RWPE1 (cell line): ENCODE measurements at regions not wholly inside any gene's neighbourhood (a gene's known extent, or its start where the extent isn't known, plus 50 kb on each side); places are given as distances from the start of the nearest gene placed in this dataset.
"Not testable (repeated sequence)": the region's sequence is repeated elsewhere in the genome, so short reads cannot be mapped to it uniquely, and the experiment has no call there.

Source experiments
- CTCF ChIA-PET: fragments of 350-600 bp; sonication (Branson Sonifier 250); formaldehyde crosslinking; extraction: SDS; loops from one replicate; lab custom pipeline; 2021; lab: Yijun Ruan, JAX
- POLR2A ChIA-PET: fragments of 400-600 bp; formaldehyde crosslinking; extraction: SDS; loops from one replicate; lab custom pipeline; 2020; ENCODE audit warnings: antibody characterized with exemption; ENCODE audit not compliant: low non-redundant PET; lab: Yijun Ruan, JAX
- DNase-seq: peaks from one replicate; pipeline ENCODE4 v3.0.0; 2012; ENCODE audit warnings: low spot score
- H3K27ac ChIP-seq: fragments of 450-650 bp; 2 replicates; pipeline ENCODE4 v1.5.1; 2017
- TF ChIP-seq, protein P1 (sequence below): fragments of 450-650 bp; conservative IDR thresholded peaks from 2 replicates; pipeline ENCODE4 v1.5.1; 2017; ENCODE audit warnings: low read depth, mild to moderate bottlenecking

DNA sequence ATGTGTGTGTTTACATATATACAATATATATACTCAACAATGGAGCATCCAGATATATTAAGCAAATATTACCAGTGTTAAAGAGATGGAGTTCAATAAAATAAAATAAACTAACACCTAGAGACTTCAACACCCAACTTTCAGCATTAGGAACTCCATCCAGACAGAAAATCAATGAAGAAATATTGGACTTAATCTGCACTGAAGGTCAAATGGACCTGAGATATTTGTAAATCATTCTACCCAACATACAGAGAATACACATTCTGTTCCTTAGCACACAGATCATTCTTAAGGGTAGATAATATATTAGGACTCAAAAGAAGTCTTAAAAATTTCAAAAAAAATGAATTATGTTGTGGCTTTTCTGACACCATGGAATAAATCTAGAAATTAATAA, 832.3 kb upstream of the ADGRB3 start:
- no peak for DNase-seq
- ChIA-PET POLR2A (no interaction called here), CTCF (no interaction called here)
- H3K27ac ChIP-seq = no peak overlapping the region
- TF ChIP-seq, protein P1, sequence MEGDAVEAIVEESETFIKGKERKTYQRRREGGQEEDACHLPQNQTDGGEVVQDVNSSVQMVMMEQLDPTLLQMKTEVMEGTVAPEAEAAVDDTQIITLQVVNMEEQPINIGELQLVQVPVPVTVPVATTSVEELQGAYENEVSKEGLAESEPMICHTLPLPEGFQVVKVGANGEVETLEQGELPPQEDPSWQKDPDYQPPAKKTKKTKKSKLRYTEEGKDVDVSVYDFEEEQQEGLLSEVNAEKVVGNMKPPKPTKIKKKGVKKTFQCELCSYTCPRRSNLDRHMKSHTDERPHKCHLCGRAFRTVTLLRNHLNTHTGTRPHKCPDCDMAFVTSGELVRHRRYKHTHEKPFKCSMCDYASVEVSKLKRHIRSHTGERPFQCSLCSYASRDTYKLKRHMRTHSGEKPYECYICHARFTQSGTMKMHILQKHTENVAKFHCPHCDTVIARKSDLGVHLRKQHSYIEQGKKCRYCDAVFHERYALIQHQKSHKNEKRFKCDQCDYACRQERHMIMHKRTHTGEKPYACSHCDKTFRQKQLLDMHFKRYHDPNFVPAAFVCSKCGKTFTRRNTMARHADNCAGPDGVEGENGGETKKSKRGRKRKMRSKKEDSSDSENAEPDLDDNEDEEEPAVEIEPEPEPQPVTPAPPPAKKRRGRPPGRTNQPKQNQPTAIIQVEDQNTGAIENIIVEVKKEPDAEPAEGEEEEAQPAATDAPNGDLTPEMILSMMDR = no peak

DNA sequence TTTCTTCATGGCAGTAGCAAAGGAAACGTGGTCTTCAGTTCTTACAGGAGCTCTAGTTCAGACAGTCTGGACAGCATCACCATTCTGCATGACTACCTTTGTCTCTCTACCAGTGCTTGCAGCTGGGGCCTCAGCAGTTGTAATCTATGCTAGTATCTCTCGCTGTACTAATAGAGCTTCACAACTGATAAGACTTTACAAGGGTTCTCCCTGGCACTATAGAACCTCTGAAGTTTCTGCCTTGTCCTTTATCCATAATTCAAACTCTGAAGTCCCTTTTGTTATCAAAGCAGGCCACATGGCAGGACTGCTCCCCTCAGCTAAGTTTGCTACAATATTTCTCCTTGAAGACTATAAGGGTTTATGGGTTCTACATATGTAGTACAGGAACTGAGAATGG, 842.1 kb upstream of the ADGRB3 start:
- TF ChIP-seq, protein P1 = no peak
- ChIA-PET POLR2A (no interaction called here), CTCF (no interaction called here)
- no peak for DNase-seq
- no peak overlapping the region for H3K27ac ChIP-seq

DNA sequence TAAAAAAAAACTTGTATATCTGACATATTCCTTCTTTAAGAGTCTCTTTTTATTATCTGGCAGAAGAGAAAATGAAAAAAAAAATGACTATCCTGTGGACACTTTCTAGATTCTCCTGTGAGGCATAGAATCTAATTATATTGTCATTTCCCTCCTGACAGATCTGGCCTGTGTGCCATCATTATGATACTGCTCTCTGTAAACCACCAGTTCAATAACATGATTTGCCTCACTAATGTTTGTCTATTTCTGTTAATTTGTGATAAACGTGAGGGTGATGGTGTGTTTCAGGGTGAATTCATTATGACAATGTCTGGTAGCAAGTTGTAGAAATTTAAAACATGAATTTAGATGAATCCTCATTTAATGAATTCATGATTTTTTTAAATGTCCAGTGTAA, 844.5 kb upstream of the ADGRB3 start:
- no peak for DNase-seq
- H3K27ac ChIP-seq = no peak overlapping the region
- TF ChIP-seq, protein P1 = no peak
- CTCF ChIA-PET = no interaction called here
- POLR2A ChIA-PET = no interaction called here

DNA sequence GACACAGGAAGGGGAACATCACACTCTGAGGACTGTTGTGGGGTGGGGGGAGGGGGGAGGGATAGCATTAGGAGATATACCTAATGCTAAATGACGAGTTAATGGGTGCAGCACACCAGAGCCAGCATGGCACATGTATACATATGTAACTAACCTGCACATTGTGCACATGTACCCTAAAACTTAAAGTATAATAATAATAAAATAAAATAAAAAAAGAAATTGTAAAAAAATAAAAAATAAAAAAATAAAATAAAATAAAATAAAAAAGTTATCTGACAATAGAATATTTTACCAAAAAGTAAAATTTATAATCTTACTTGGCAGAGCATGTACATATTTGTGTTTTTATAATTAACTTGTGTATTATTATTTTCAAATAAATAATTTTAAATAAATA, 848.0 kb upstream of the ADGRB3 start:
- H3K27ac ChIP-seq, CTCF ChIA-PET, POLR2A ChIA-PET, DNase-seq: not testable (repeated sequence)

DNA sequence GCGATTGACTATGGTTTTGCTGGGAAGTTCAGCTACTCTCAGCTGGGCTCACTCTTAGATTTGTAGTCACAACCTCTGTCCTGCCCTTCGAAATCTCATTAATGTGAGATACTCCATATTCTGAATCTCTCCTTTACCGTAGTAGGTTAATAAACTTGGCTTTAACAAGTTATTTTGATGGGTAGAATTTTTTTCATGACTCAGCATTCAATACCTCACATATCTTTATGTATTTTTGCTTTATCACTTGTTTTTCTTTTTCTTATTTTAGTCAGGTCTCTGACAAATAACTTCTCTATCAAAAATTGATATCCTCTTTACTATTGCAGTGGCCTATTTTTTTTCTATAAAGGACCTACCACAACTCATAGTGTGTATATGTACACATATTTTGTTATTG, 855.2 kb upstream of the ADGRB3 start:
- POLR2A ChIA-PET = no interaction called here
- CTCF ChIA-PET = no interaction called here

DNA sequence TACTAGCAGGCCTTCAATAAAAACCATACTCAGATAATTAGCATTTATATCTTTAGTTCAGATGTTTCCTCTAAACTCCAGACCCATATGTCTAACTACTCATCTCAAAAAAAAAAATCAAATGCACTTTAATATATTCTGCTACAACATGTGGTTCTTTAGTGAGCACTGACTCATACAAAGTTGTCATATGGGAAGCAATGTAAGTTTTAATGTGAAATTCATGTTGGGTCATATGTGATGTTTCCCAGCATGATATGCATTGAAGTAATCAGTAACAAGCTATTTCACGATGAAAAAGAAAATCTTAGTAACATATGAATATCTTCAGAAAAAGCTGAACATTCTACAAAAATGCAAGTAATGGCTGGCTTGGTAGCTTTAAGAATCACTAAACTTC, 859.7 kb upstream of the ADGRB3 start:
- DNase-seq = no peak
- H3K27ac ChIP-seq = no peak overlapping the region
- TF ChIP-seq, protein P1 = no peak
- CTCF ChIA-PET = no interaction called here
- POLR2A ChIA-PET = no interaction called here

More for the DNA sequence above, 855.2 kb upstream of the ADGRB3 start:
- TF ChIP-seq, protein P1 = no peak
- DNase-seq = no peak
- H3K27ac ChIP-seq = no peak overlapping the region

DNA sequence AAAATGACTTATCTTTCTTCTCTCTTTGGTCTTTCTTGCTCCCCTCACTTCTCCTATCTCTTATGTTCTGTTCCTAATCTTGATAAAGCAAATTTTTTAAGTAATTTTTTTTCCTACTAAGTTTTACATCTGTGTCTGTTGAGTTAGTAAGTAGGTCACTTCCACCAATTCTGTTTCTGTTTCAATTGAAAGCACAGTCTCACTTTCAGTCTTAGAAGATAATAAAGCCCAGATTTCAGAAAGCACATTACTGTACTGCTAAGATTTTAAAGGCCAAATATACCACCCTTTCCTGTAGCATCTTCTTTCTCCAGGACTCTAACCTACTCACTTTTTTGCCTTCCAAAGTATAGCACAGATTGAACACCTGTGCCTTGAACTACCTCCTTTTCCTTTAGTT, 866.1 kb upstream of the ADGRB3 start:
- TF ChIP-seq, protein P1 = no peak
- POLR2A ChIA-PET = no interaction called here
- no peak overlapping the region for H3K27ac ChIP-seq

DNA sequence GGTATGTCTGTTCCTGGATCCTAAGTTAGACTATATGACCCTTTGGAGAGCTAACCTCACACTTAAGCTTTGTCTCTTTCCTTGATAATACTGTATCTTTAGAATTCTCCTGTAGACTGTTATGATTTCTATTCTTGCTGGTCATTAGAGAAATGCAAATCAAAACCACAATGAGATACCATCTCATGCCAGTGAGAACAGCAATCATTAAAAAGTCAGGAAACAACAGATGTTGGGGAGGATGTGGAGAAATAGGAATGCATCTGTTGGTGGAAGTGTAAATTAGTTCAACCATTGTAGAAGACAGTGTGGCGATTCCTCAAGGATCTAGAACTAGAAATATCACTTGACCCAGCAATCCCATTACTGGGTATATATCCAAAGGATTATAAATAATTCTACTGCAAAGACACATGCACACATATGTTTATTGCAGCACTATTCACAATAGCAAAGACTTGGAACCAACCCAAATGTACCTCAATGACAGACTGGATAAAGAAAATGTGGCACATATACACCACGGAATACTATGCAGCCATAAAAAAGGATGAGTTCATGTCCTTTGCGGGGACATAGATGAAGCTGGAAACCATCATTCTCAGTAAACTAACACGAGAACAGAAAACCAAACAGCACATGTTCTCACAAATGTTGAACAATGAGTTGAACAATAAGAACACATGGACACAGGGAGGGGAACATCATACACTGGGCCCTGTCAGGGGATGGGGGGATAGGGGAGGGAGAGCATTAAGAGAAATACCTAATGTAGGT, 867.8 kb upstream of the ADGRB3 start:
- CTCF ChIA-PET, H3K27ac ChIP-seq, POLR2A ChIA-PET, DNase-seq: not testable (repeated sequence)

More for the DNA sequence above, 866.1 kb upstream of the ADGRB3 start:
- CTCF ChIA-PET = no interaction called here
- no peak for DNase-seq
